Activated naive CD4-positive, alpha-beta T cell treated with anti-CD3 and anti-CD28 coated beads, Interleukin-2, amount 50 U/mL, for 24 hours (primary cell): ENCODE measurements at regions not wholly inside any gene's neighbourhood (a gene's known extent, or its start where the extent isn't known, plus 50 kb on each side); places are given as distances from the start of the nearest gene placed in this dataset.
"Not testable (repeated sequence)": the region's sequence is repeated elsewhere in the genome, so short reads cannot be mapped to it uniquely, and the experiment has no call there.

Experiments used
- H3K27ac Mint-ChIP-seq: one replicate; pipeline ENCODE4 v1.8.0; 2021; ENCODE audit warnings: mild to moderate bottlenecking, mixed read lengths
- H3K27me3 Mint-ChIP-seq: one replicate; pipeline ENCODE4 v1.8.0; 2021; ENCODE audit warnings: mixed read lengths
- H3K36me3 Mint-ChIP-seq: one replicate; pipeline ENCODE4 v1.8.0; 2021; ENCODE audit warnings: mixed read lengths
- H3K4me1 Mint-ChIP-seq: one replicate; pipeline ENCODE4 v1.8.0; 2021; ENCODE audit warnings: mixed read lengths
- H3K4me3 Mint-ChIP-seq: one replicate; pipeline ENCODE4 v1.8.0; 2021; ENCODE audit warnings: mild to moderate bottlenecking, mixed read lengths
- H3K9me3 Mint-ChIP-seq: one replicate; pipeline ENCODE4 v1.8.0; 2021; ENCODE audit warnings: mixed read lengths

DNA sequence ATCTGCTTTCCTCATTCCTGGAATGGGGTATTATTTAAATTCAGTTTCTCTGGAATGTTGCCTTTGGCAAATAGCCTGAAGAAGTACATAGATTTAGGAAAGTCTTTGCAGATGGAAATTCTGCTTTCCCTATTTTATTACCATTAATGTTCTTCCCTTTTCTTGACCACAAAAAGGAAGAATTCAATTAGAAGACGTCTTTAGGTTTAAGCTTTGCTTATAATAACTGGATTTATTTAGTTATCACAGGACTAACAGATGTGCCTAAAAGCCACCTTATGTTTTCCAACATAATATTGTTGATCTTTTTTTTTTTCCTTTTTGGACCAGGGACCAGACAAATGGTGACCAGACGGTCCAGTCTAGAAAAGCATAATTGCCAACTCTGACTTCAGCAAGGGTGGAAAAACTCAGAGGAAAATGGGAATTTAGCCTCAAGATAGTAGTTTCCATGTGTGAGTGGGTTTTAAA is 210.1 kb upstream of the SPRY2 start:
- no peaks in the 10 kb centered on the region for H3K4me1 Mint-ChIP-seq
- no peaks in the 10 kb centered on the region for H3K27me3 Mint-ChIP-seq
- no peaks in the 10 kb centered on the region for H3K9me3 Mint-ChIP-seq
- H3K27ac Mint-ChIP-seq = no peak overlapping the region
- no peak overlapping the region for H3K4me3 Mint-ChIP-seq
- no peaks in the 10 kb centered on the region for H3K36me3 Mint-ChIP-seq

DNA sequence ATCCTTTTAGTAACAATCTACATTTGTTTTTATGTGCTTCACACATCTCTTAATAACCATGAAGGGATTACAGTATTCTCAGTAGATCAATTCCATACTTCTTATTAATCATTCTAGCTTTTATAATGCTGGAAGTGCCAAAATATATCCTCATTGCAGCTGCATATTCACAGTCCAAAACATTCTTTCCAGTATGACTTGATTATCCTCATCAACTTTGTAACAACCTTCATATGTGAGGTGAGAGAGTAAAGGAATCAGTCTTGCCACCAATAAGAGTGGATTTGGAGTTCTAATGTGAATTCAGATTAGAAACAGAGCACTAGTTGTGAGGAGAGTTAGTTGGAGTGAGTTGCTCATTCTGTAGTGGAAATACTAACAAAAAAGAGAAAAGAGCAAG is 208.0 kb upstream of the SPRY2 start:
- Mint-ChIP-seq H3K9me3 (no peaks in the 10 kb centered on the region), H3K4me3 (no peak overlapping the region), H3K36me3 (no peaks in the 10 kb centered on the region), H3K27ac (no peak overlapping the region), H3K27me3 (no peaks in the 10 kb centered on the region), H3K4me1 (no peaks in the 10 kb centered on the region)

DNA sequence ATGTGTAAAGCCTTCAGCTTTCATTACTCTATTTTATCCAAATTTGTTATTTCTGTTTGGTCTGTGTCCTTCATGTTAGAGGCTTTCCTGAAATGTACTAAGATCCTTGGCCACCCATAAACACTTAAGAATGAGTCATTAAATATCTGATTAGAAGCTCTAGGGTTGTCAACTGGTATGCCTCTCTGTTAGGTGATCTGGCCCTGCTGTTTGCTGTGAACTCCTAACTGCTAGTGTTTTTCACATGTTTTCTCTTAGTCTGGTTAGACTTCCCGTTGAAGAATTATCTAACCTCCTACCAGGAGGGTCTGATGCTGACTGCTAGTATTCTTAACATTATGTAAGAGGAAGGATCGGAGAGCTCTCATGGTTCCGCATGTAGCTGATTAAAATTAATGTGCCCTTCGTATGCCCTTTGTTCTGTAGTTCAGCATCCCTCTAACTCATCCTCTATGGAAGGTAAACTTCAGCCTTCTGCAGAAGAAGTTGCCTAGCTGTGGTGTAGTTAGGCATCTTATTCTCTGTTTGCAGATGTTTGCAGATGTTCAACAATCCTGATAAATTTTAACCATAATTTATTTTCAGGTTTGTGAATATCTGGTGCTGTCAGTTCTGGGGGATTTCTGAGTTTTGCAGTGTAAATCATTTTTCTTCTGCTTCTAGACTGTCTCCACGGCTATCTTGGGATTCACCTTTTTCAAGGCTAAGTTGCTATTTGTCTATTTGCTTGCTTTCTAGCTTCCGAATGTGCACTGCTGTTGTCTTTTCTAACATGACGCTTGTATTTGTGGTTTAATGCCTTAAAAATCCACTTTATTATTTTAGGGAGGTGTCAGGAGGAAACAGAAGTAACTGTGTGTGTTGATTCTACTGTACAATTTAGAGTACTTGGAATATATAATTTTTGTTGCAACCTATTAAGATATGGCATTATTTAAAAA is 207.2 kb upstream of the SPRY2 start:
- Mint-ChIP-seq H3K4me3 (no peak overlapping the region), H3K27me3 (no peaks in the 10 kb centered on the region), H3K27ac (no peak overlapping the region), H3K36me3 (no peaks in the 10 kb centered on the region), H3K9me3 (no peaks in the 10 kb centered on the region), H3K4me1 (no peaks in the 10 kb centered on the region)

DNA sequence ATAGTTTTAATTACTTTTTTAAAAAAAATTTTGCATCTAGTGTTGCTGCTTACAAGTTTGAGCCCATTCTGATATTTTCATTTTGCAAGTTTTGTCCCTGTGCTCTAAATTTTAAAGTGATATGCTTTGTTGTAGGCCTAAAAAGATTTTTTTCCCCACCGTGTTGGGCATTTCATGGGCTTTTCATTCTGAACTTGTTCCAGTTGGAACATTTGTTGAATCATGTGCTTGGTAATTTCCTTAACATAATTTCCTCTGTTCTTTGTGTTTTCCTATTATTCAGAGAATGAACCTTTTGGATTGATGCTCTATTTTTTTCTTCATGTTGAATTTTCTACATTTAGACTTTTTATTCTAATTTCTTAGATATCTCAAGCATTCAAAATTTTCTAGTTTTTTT is 206.4 kb upstream of the SPRY2 start:
- H3K4me3 Mint-ChIP-seq = no peak overlapping the region
- no peaks in the 10 kb centered on the region for H3K9me3 Mint-ChIP-seq
- H3K4me1 Mint-ChIP-seq = no peaks in the 10 kb centered on the region
- no peaks in the 10 kb centered on the region for H3K36me3 Mint-ChIP-seq
- no peaks in the 10 kb centered on the region for H3K27me3 Mint-ChIP-seq
- H3K27ac Mint-ChIP-seq = no peak overlapping the region

DNA sequence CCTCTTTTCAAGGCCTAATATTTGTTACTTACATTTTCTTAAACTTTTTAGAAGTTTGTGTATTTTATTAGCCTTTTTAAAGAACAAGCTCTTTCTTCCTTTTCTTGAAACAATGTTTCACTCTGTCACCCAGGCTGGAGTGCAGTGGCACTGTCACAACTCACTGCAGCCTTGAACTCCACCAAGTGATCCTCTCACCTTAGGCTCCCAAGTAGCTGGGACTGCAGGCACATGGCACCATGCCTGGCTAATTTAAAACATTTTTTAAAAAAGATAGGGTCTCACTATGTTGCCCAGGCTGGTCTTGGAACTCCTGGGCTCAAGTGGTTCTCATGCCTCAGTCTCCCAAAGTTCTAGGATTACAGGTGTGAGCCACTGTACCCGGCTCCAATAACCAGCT is 192.2 kb upstream of the SPRY2 start:
- Mint-ChIP-seq H3K4me1 (no peaks in the 10 kb centered on the region), H3K4me3 (no peak overlapping the region)

DNA sequence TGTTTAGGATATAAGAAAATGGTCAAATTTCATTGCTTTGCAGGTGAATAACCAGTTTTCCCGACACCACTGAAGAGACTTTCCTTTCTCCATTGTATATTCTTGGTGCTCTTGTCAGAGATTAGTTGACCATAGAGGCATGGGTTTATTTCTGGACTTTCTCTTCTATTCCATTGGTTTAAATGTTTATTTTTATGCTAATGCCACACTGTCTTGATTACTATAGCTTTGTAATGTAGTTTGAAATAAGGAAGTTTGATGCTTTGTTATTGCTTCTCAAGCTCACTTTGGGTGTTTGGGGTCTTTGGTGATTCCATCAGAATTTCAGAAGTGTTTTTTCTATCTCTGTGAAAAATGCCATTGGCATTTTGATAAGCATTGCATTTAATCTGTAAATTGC is 190.0 kb upstream of the SPRY2 start:
- no peaks in the 10 kb centered on the region for H3K27me3 Mint-ChIP-seq
- no peaks in the 10 kb centered on the region for H3K36me3 Mint-ChIP-seq
- H3K4me3 Mint-ChIP-seq = no peak overlapping the region
- peaks cover 19% of the 10 kb centered on the region for H3K9me3 Mint-ChIP-seq
- H3K27ac Mint-ChIP-seq = no peak overlapping the region
- H3K4me1 Mint-ChIP-seq = no peaks in the 10 kb centered on the region

More for the DNA sequence above, 192.2 kb upstream of the SPRY2 start:
- peaks cover 19% of the 10 kb centered on the region for H3K9me3 Mint-ChIP-seq
- H3K27me3 Mint-ChIP-seq = no peaks in the 10 kb centered on the region
- H3K27ac Mint-ChIP-seq = no peak overlapping the region
- no peaks in the 10 kb centered on the region for H3K36me3 Mint-ChIP-seq

DNA sequence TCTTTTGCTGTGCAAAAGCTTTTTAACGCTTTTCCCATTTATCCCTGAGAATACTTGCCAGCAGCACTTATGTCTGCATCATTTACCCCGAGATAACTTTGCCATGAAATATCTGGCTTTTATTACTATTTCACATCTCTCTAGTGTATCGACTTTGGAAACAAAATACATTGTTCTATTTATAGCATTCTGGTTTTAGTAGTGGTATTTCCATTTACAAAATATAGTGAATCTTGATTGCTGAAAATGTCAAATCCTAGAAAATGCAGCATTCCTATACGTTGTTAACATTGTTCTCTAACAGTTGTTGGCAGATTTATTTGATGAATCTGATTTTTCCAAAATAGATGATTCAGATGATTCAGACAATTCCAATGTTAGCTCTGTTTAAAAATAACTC is 189.3 kb upstream of the SPRY2 start:
- peaks cover 19% of the 10 kb centered on the region for H3K9me3 Mint-ChIP-seq
- H3K27me3 Mint-ChIP-seq = no peaks in the 10 kb centered on the region
- H3K4me1 Mint-ChIP-seq = no peaks in the 10 kb centered on the region
- no peak overlapping the region for H3K27ac Mint-ChIP-seq
- no peak overlapping the region for H3K4me3 Mint-ChIP-seq
- H3K36me3 Mint-ChIP-seq = no peaks in the 10 kb centered on the region

DNA sequence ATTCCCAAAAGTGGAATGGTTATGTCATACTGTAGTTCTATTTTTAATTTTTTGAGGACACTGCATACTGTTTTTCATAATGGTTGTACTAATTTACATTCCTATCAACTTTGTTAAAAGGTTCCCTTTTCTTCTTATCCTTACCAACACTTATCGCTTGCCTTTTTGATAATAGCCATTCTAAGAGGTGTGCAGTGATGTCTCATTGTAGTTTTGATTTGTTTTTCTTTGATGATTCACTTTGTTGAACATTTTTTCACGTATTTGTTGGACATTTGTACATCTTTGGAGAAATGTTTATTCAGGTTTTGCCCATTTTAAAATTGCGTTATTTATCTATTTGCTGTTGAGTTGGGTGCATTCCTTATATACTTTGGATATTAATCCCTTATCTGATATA is 188.8 kb upstream of the SPRY2 start:
- no peaks in the 10 kb centered on the region for H3K4me1 Mint-ChIP-seq
- H3K9me3 Mint-ChIP-seq = peaks cover 19% of the 10 kb centered on the region
- H3K27ac Mint-ChIP-seq = no peak overlapping the region
- H3K27me3 Mint-ChIP-seq = no peaks in the 10 kb centered on the region
- H3K36me3 Mint-ChIP-seq = no peaks in the 10 kb centered on the region
- no peak overlapping the region for H3K4me3 Mint-ChIP-seq

DNA sequence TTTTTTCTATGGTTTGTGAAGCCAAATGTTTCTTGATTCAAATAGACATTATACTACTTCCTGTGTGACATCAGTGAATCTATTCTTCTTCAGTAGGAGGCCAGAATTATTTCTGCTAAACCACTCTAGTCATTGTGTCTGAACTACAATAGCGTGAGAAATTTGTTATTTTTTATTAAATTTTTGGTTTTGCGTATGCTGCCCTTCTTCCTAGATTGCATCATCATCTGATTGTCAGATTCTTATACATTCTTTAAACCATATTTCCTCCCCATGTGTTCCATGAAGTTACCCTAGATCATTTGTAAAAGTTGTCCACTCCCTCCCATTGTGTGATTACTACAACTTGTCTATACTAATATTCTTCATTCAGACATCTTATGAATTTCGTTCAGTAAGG is 187.8 kb upstream of the SPRY2 start:
- H3K9me3 Mint-ChIP-seq = peaks cover 19% of the 10 kb centered on the region
- no peak overlapping the region for H3K4me3 Mint-ChIP-seq
- H3K27ac Mint-ChIP-seq = no peak overlapping the region
- no peaks in the 10 kb centered on the region for H3K36me3 Mint-ChIP-seq
- H3K27me3 Mint-ChIP-seq = no peaks in the 10 kb centered on the region
- no peaks in the 10 kb centered on the region for H3K4me1 Mint-ChIP-seq

DNA sequence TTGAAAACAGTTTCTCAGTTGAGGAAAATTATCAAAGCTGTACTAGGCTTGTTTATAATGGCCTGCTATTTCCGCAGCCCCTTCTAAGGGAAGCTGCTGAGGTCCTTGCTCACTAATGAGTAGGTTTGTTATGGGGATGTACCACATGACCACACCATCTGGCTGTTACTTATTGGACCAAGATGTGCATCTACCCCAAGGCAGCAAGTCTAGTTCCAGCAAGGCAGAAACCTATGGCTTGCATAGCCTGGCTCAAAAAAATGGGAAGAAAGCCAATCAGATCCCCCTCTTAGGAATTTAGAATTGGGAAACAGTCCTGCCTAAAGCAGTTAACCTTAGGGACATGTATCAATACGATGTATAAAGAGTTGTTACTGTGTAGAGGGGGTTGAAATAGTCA is 186.5 kb upstream of the SPRY2 start:
- Mint-ChIP-seq H3K4me1 (no peaks in the 10 kb centered on the region), H3K27me3 (no peaks in the 10 kb centered on the region), H3K36me3 (no peaks in the 10 kb centered on the region), H3K27ac (no peak overlapping the region), H3K4me3 (no peak overlapping the region), H3K9me3 (peaks cover 19% of the 10 kb centered on the region)

DNA sequence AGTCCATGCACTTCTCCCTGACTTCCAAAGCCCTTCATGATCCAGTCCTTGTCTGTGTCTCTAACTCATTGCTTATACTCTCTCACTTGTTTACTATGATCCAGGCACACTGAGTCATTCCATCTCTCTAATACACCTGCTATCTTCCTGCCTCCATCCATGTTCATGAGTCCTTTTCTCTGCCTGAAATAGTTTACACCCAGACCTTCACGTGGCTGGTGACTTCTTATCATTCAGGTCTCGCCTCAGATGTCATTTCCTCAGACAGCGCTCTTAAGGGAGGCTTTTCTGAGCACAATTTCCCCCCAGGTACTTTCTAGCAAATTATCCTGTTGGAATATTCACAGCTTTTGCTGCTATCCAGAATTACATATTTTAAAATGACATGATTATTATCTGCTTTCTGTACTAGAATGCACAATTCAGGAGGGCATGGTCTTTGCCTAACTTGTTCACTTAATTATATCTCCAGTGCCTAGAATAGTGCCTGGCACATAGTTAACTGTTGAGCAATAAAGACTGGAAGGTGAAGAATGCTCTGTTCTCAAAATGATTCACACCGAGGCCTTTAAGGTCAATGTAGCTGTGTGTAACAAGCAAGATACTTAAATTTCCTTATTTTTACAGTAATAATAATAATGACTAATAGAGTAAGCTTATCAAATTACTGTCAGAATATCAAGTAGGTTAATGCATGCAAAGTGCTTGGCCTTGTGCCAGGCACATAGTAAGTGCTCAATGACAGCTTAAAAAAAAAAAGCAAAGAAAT is 183.7 kb upstream of the SPRY2 start:
- Mint-ChIP-seq H3K4me1 (no peaks in the 10 kb centered on the region), H3K27ac (no peak overlapping the region), H3K9me3 (peaks cover 6% of the 10 kb centered on the region), H3K27me3 (no peaks in the 10 kb centered on the region), H3K4me3 (no peak overlapping the region), H3K36me3 (no peaks in the 10 kb centered on the region)

DNA sequence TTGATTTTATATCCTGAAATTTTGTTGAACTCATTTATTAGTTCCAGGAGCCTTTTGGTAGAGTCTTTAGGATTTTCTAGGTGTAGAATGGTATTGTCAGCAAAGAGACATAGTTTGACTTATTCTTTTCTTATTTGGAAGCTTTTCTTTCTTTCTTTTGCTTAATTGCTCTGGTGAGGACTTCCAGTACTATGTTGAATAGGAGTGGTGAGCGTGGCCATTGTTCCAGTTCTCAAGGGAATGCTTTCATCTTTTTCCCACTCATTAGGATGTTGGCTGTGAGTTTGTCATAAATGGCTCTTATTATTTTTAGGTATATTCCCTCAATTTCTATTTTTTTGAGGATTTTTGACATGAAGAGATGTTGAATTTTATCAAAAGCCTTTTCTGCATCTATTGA is 182.2 kb upstream of the SPRY2 start:
- Mint-ChIP-seq H3K4me1 (no peaks in the 10 kb centered on the region), H3K36me3 (no peaks in the 10 kb centered on the region), H3K27me3 (no peaks in the 10 kb centered on the region), H3K9me3 (no peaks in the 10 kb centered on the region), H3K4me3 (no peak overlapping the region), H3K27ac (no peak overlapping the region)

DNA sequence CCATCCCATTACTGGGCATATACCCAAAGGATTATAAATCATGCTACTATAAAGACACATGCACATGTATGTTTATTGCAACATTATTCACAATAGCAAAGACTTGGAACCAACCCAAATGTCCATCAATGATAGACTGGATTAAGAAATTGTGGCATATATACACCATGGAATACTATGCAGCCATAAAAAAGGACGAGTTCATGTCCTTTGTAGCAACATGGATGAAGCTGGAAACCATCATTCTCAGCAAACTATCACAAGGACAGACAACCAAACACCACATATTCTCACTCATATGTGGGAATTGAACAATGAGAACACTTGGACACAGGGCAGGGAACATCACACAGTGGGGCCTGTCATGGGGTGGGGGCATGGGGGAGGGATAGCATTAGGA is 181.5 kb upstream of the SPRY2 start:
- not testable (repeated sequence) for H3K27me3 Mint-ChIP-seq, H3K27ac Mint-ChIP-seq, H3K36me3 Mint-ChIP-seq, H3K9me3 Mint-ChIP-seq, H3K4me1 Mint-ChIP-seq, H3K4me3 Mint-ChIP-seq

DNA sequence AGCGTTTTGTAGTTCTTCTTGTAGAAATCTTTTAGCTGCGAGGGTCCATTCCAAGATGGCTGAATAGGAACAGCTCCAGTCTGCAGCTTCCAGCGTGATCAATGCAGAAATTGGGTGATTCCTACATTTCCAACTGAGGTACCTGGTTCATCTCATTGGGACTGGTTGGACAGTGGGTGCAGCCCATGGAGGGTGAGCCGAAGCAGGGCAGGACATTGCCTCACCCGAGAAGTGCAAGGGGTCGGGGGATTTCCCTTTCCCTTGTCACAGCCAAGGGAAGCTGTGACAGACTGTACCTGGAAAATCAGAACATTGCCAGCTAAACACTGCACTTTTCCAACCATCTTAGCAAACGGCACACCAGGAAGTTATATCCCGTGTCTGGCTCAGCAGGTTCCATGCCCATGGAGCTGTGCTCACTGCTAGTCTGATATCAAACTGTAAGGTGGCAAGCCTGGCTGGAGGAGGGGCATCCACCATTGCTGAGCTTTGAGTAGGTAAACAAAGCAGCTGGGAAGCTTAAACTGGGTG is 176.0 kb upstream of the SPRY2 start:
- Mint-ChIP-seq H3K27me3 (no peaks in the 10 kb centered on the region), H3K27ac (no peak overlapping the region), H3K9me3 (no peaks in the 10 kb centered on the region), H3K4me3 (no peak overlapping the region), H3K4me1 (no peaks in the 10 kb centered on the region), H3K36me3 (no peaks in the 10 kb centered on the region)

DNA sequence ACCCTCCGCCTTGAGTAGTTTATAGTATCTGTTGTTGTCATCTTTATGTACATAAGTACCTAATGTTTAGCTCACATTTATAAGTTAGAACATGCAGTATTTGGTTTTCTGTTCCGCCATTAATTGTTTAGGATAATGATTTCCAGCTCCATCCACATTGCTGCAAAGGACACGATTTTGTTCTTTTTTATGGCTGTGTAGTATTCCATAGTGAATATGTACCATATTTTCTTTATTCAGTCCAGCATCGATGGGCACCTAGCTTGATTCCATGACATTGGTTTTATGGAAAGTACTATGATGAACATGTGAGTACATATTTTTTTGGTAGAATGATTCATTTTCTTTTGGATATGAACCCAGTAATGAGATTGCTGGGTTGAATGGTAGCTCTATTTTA is 174.4 kb upstream of the SPRY2 start:
- Mint-ChIP-seq H3K4me3 (no peak overlapping the region), H3K4me1 (no peaks in the 10 kb centered on the region), H3K27ac (no peak overlapping the region), H3K36me3 (no peaks in the 10 kb centered on the region), H3K9me3 (no peaks in the 10 kb centered on the region), H3K27me3 (no peaks in the 10 kb centered on the region)

DNA sequence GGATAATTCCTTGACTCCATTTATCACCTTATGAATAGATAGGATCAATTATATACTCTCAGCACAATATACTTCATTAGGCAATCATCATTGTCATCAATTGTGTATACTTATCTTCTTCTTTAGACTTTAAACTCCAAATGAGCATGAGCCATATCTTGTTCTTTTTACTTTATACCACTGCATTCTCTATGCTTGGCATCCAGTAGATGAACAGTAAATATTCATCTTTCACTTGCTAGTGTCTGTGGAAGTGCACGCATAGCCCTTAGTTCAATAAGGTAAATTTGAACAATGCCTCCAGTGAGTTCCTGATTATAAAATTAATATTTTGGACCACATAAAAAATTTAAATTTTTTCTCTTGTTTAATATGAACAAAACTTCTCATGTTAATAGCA is 172.3 kb upstream of the SPRY2 start:
- Mint-ChIP-seq H3K4me3 (no peak overlapping the region), H3K27ac (no peak overlapping the region), H3K4me1 (no peaks in the 10 kb centered on the region), H3K27me3 (no peaks in the 10 kb centered on the region), H3K9me3 (peaks cover 4% of the 10 kb centered on the region), H3K36me3 (no peaks in the 10 kb centered on the region)
